IPS-15b (cell line): ENCODE measurements at regions not wholly inside any gene's neighbourhood (a gene's known extent, or its start where the extent isn't known, plus 50 kb on each side); places are given as distances from the start of the nearest gene placed in this dataset.

ENCODE experiments used
- H3K27me3 ChIP-seq: one replicate; pipeline ENCODE4 v1.6.1; 2013; ENCODE audit warnings: low read length; ENCODE audit not compliant: control insufficient read depth, insufficient read depth
- H3K36me3 ChIP-seq: one replicate; pipeline ENCODE4 v1.6.1; 2013; ENCODE audit warnings: low read length; ENCODE audit not compliant: control insufficient read depth, insufficient read depth
- H3K4me1 ChIP-seq: one replicate; pipeline ENCODE4 v1.6.1; 2013; ENCODE audit warnings: mild to moderate bottlenecking, low read length; ENCODE audit not compliant: control insufficient read depth, insufficient read depth
- H3K4me3 ChIP-seq: one replicate; pipeline ENCODE4 v1.5.1; 2013; ENCODE audit warnings: low read depth, low read length
- H3K9ac ChIP-seq: one replicate; pipeline ENCODE4 v1.6.1; 2013; ENCODE audit warnings: low read depth, mild to moderate bottlenecking, low read length
- H3K9me3 ChIP-seq: one replicate; pipeline ENCODE4 v1.6.1; 2013; ENCODE audit warnings: mild to moderate bottlenecking, low read length; ENCODE audit not compliant: control insufficient read depth, insufficient read depth

- Histone ChIP-seq H3K27me3 (no peaks in the 10 kb centered on the region), H3K36me3 (no peaks in the 10 kb centered on the region), H3K4me3 (no peak overlapping the region), H3K4me1 (peaks cover 2% of the 10 kb centered on the region), H3K9me3 (no peaks in the 10 kb centered on the region), H3K9ac (no peak overlapping the region)
Observed at GRCh38 chr16:13558752-13559151, 361.2 kb upstream of the ERCC4 start.

- no peaks in the 10 kb centered on the region for H3K9me3 ChIP-seq
- no peak overlapping the region for H3K4me3 ChIP-seq
- no peaks in the 10 kb centered on the region for H3K27me3 ChIP-seq
- no peak overlapping the region for H3K9ac ChIP-seq
- H3K36me3 ChIP-seq: no peaks in the 10 kb centered on the region
- peaks cover 2% of the 10 kb centered on the region for H3K4me1 ChIP-seq
Observed at GRCh38 chr16:13559624-13560023, 360.3 kb upstream of the ERCC4 start.

- Histone ChIP-seq H3K4me3 (no peak overlapping the region), H3K4me1 (peaks cover 2% of the 10 kb centered on the region), H3K9me3 (no peaks in the 10 kb centered on the region), H3K9ac (no peak overlapping the region), H3K36me3 (no peaks in the 10 kb centered on the region), H3K27me3 (no peaks in the 10 kb centered on the region)
Observed at GRCh38 chr16:13560151-13560550, 359.8 kb upstream of the ERCC4 start.

GRCh38 chr16:13561291-13562070 lies 358.5 kb upstream of the ERCC4 start:
- H3K36me3 ChIP-seq: no peaks in the 10 kb centered on the region
- no peaks in the 10 kb centered on the region for H3K4me1 ChIP-seq
- H3K4me3 ChIP-seq: no peak overlapping the region
- no peaks in the 10 kb centered on the region for H3K27me3 ChIP-seq
- no peak overlapping the region for H3K9ac ChIP-seq
- no peaks in the 10 kb centered on the region for H3K9me3 ChIP-seq

GRCh38 chr16:13568803-13569202 lies 351.2 kb upstream of the ERCC4 start:
- no peak overlapping the region for H3K9ac ChIP-seq
- H3K36me3 ChIP-seq: no peaks in the 10 kb centered on the region
- H3K4me1 ChIP-seq: no peaks in the 10 kb centered on the region
- no peaks in the 10 kb centered on the region for H3K9me3 ChIP-seq
- no peaks in the 10 kb centered on the region for H3K27me3 ChIP-seq
- no peak overlapping the region for H3K4me3 ChIP-seq

GRCh38 chr16:13569986-13570385 lies 350.0 kb upstream of the ERCC4 start:
- Histone ChIP-seq H3K27me3 (no peaks in the 10 kb centered on the region), H3K9me3 (no peaks in the 10 kb centered on the region), H3K36me3 (no peaks in the 10 kb centered on the region), H3K9ac (no peak overlapping the region), H3K4me3 (no peak overlapping the region), H3K4me1 (no peaks in the 10 kb centered on the region)

- Histone ChIP-seq H3K4me3 (no peak overlapping the region), H3K27me3 (no peaks in the 10 kb centered on the region), H3K9me3 (no peaks in the 10 kb centered on the region), H3K9ac (no peak overlapping the region), H3K36me3 (no peaks in the 10 kb centered on the region), H3K4me1 (no peaks in the 10 kb centered on the region)
Observed at GRCh38 chr16:13571036-13571435, 348.9 kb upstream of the ERCC4 start.

- no peaks in the 10 kb centered on the region for H3K9me3 ChIP-seq
- H3K4me1 ChIP-seq: peaks cover 4% of the 10 kb centered on the region
- H3K4me3 ChIP-seq: no peak overlapping the region
- H3K27me3 ChIP-seq: no peaks in the 10 kb centered on the region
- no peak overlapping the region for H3K9ac ChIP-seq
- H3K36me3 ChIP-seq: no peaks in the 10 kb centered on the region
Observed at GRCh38 chr16:13573903-13574302, 346.1 kb upstream of the ERCC4 start.

GRCh38 chr16:13586051-13586450 lies 333.9 kb upstream of the ERCC4 start:
- Histone ChIP-seq H3K9me3 (no peaks in the 10 kb centered on the region), H3K36me3 (no peaks in the 10 kb centered on the region), H3K4me1 (no peaks in the 10 kb centered on the region), H3K27me3 (no peaks in the 10 kb centered on the region), H3K4me3 (no peak overlapping the region), H3K9ac (no peak overlapping the region)

GRCh38 chr16:13587181-13587580 lies 332.8 kb upstream of the ERCC4 start:
- H3K4me3 ChIP-seq: no peak overlapping the region
- H3K4me1 ChIP-seq: no peaks in the 10 kb centered on the region
- no peak overlapping the region for H3K9ac ChIP-seq
- H3K36me3 ChIP-seq: no peaks in the 10 kb centered on the region
- no peaks in the 10 kb centered on the region for H3K9me3 ChIP-seq
- H3K27me3 ChIP-seq: no peaks in the 10 kb centered on the region

- Histone ChIP-seq H3K36me3 (no peaks in the 10 kb centered on the region), H3K27me3 (no peaks in the 10 kb centered on the region), H3K9ac (no peak overlapping the region), H3K9me3 (no peaks in the 10 kb centered on the region), H3K4me3 (no peak overlapping the region), H3K4me1 (peaks cover 11% of the 10 kb centered on the region)
Observed at GRCh38 chr16:13594823-13595222, 325.1 kb upstream of the ERCC4 start.

GRCh38 chr16:13606804-13607203 lies 313.1 kb upstream of the ERCC4 start:
- no peaks in the 10 kb centered on the region for H3K9me3 ChIP-seq
- no peak overlapping the region for H3K4me3 ChIP-seq
- H3K27me3 ChIP-seq: no peaks in the 10 kb centered on the region
- H3K9ac ChIP-seq: no peak overlapping the region
- peaks cover 18% of the 10 kb centered on the region for H3K4me1 ChIP-seq
- no peaks in the 10 kb centered on the region for H3K36me3 ChIP-seq
